ENCODE measurements at regions not wholly inside any gene's neighbourhood (a gene's known extent, or its start where the extent isn't known, plus 50 kb on each side); places are given as distances from the start of the nearest gene placed in this dataset.

DNA sequence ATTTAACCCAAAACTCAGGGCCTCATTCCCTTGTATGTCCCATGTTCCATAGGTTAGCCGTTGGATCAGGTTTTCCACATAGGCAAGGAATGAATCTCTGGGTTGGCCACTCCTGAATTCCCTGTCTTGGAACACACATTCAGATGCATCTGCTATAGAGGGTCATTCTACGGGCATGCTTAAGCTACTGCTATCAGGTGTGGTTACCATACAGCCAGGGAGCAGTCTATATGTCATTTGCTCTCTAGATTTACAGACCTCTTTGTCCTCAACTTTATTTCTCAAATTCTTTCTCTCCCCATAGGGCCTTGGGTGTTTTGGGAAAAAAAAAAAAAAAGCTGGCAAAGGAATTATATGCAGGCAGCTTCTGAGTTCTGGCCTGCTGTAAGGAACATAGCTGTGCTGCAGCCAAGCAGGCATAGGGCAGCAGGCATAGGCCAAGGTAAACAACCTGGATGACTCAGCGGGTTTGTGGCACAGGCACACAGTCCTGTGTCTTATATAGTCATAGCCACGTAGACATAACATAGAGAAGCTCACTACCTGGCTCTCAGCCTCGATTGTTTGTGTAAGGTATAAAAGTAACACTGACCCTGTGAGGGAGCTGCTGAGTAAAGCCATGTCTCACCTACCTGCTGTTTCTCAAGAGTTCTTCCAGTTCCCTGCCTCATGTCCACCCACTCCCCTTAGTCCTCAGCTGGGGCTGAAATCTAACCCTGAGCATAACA is 141.5 kb downstream of the OSTF1 start:
- H3K9me3 ChIP-seq = no peaks in the 10 kb centered on the region
- no peaks in the 10 kb centered on the region for H3K9me2 ChIP-seq
- no peaks in the 10 kb centered on the region for H4K20me1 ChIP-seq (ENCODE audit: insufficient read depth)
- no peak overlapping the region for H2AFZ ChIP-seq (ENCODE audit: low read depth)
- H3K79me2 ChIP-seq (ENCODE audit: insufficient read depth) = no peaks in the 10 kb centered on the region
- H3F3A ChIP-seq (replicated peaks; ENCODE audit: insufficient read depth) = no peaks in the 10 kb centered on the region
- no peak overlapping the region for H3K4me3 ChIP-seq (ENCODE audit: low read depth in 2 of 2, low read length in 1 of 2)
- no peak overlapping the region for H3K4me2 ChIP-seq
- H3K27ac ChIP-seq (ENCODE audit: low read depth in 2 of 2, low read length in 1 of 2) = no peak overlapping the region
- WGBS (ENCODE audit: low lambda C conversion rate) = 2% methylated on average over 5 of the region's 5 CpGs
- no peaks in the 10 kb centered on the region for H3K4me1 ChIP-seq (ENCODE audit: control insufficient read depth in 1 of 2, insufficient read depth in 2 of 2, low read depth in 1 of 2, low read length in 1 of 2)
- H3K9ac ChIP-seq = no peak overlapping the region
- no peaks in the 10 kb centered on the region for H3K36me3 ChIP-seq (replicated peaks in 1 of 2; ENCODE audit: control insufficient read depth in 1 of 2, insufficient read depth in 2 of 2, low read length in 1 of 2)
- ChIA-PET CTCF (interaction anchor here (1.2 kb wide), 1 partner anchor 36 kb away, joined by 4 read pairs; no protein-coding TSS in a partner anchor), POLR2A (no interaction called here)
- no peaks in the 10 kb centered on the region for H3K27me3 ChIP-seq (ENCODE audit: insufficient read depth)
- DNase-seq = no peak
- TF ChIP-seq, protein P1, sequence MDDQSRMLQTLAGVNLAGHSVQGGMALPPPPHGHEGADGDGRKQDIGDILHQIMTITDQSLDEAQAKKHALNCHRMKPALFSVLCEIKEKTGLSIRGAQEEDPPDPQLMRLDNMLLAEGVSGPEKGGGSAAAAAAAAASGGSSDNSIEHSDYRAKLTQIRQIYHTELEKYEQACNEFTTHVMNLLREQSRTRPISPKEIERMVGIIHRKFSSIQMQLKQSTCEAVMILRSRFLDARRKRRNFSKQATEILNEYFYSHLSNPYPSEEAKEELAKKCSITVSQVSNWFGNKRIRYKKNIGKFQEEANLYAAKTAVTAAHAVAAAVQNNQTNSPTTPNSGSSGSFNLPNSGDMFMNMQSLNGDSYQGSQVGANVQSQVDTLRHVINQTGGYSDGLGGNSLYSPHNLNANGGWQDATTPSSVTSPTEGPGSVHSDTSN (IDR thresholded peaks at IDR 0.05) = no peak
- TF ChIP-seq NRF1 (IDR thresholded peaks at IDR 0.05; ENCODE audit: low read depth, low read length) (no peak), RFX5 (IDR thresholded peaks at IDR 0.05; ENCODE audit: low read length) (no peak), NFIC (IDR thresholded peaks at IDR 0.05; ENCODE audit: borderline replicate concordance) (no peak)
- TF ChIP-seq, protein P2, sequence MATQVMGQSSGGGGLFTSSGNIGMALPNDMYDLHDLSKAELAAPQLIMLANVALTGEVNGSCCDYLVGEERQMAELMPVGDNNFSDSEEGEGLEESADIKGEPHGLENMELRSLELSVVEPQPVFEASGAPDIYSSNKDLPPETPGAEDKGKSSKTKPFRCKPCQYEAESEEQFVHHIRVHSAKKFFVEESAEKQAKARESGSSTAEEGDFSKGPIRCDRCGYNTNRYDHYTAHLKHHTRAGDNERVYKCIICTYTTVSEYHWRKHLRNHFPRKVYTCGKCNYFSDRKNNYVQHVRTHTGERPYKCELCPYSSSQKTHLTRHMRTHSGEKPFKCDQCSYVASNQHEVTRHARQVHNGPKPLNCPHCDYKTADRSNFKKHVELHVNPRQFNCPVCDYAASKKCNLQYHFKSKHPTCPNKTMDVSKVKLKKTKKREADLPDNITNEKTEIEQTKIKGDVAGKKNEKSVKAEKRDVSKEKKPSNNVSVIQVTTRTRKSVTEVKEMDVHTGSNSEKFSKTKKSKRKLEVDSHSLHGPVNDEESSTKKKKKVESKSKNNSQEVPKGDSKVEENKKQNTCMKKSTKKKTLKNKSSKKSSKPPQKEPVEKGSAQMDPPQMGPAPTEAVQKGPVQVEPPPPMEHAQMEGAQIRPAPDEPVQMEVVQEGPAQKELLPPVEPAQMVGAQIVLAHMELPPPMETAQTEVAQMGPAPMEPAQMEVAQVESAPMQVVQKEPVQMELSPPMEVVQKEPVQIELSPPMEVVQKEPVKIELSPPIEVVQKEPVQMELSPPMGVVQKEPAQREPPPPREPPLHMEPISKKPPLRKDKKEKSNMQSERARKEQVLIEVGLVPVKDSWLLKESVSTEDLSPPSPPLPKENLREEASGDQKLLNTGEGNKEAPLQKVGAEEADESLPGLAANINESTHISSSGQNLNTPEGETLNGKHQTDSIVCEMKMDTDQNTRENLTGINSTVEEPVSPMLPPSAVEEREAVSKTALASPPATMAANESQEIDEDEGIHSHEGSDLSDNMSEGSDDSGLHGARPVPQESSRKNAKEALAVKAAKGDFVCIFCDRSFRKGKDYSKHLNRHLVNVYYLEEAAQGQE (IDR thresholded peaks at IDR 0.05; ENCODE audit: low read depth, low read length) = no peak
- TF ChIP-seq, protein P3, sequence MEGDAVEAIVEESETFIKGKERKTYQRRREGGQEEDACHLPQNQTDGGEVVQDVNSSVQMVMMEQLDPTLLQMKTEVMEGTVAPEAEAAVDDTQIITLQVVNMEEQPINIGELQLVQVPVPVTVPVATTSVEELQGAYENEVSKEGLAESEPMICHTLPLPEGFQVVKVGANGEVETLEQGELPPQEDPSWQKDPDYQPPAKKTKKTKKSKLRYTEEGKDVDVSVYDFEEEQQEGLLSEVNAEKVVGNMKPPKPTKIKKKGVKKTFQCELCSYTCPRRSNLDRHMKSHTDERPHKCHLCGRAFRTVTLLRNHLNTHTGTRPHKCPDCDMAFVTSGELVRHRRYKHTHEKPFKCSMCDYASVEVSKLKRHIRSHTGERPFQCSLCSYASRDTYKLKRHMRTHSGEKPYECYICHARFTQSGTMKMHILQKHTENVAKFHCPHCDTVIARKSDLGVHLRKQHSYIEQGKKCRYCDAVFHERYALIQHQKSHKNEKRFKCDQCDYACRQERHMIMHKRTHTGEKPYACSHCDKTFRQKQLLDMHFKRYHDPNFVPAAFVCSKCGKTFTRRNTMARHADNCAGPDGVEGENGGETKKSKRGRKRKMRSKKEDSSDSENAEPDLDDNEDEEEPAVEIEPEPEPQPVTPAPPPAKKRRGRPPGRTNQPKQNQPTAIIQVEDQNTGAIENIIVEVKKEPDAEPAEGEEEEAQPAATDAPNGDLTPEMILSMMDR (IDR thresholded peaks at IDR 0.05) = no peak
- TF ChIP-seq, protein P4, sequence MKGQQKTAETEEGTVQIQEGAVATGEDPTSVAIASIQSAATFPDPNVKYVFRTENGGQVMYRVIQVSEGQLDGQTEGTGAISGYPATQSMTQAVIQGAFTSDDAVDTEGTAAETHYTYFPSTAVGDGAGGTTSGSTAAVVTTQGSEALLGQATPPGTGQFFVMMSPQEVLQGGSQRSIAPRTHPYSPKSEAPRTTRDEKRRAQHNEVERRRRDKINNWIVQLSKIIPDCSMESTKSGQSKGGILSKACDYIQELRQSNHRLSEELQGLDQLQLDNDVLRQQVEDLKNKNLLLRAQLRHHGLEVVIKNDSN (IDR thresholded peaks at IDR 0.05; ENCODE audit: borderline replicate concordance, low read depth) = no peak
- TF ChIP-seq, protein P5, sequence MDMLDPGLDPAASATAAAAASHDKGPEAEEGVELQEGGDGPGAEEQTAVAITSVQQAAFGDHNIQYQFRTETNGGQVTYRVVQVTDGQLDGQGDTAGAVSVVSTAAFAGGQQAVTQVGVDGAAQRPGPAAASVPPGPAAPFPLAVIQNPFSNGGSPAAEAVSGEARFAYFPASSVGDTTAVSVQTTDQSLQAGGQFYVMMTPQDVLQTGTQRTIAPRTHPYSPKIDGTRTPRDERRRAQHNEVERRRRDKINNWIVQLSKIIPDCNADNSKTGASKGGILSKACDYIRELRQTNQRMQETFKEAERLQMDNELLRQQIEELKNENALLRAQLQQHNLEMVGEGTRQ (IDR thresholded peaks at IDR 0.05; ENCODE audit: borderline replicate concordance, low read depth, low read length) = no peak
